ENCODE measurements at regions not wholly inside any gene's neighbourhood (a gene's known extent, or its start where the extent isn't known, plus 50 kb on each side); places are given as distances from the start of the nearest gene placed in this dataset.

- POLR2A ChIA-PET: no interaction called here
- no peaks in the 10 kb centered on the region for H3K4me1 ChIP-seq (ENCODE audit: control insufficient read depth, insufficient read depth, low read length)
- CTCF ChIA-PET: interaction anchor here (0.6 kb wide), 1 partner anchor 170 kb away, joined by 3 read pairs; no protein-coding TSS in a partner anchor
These were observed 78.9 kb downstream of the FAM170A start for GRCh38 chr5:119708076-119708790.

More at GRCh38 chr5:119708076-119708790, 78.9 kb downstream of the FAM170A start:
- TF ChIP-seq KLF17 (tag by site-specific recombination; IDR thresholded peaks at IDR 0.05): no peak
- no peak for TF ChIP-seq ZNF449 (tag by site-specific recombination; IDR thresholded peaks at IDR 0.05)
- no peak for TF ChIP-seq ZNF658 (tag by site-specific recombination; IDR thresholded peaks at IDR 0.05)
- TF ChIP-seq SETDB1 (IDR thresholded peaks at IDR 0.05; ENCODE audit: insufficient read length, low read length): no peak
- no peak for TF ChIP-seq ZNF2 (tag by site-specific recombination; IDR thresholded peaks at IDR 0.05)
- TF ChIP-seq ZBTB10 (tag by site-specific recombination; IDR thresholded peaks at IDR 0.05): no peak
- no peak for TF ChIP-seq YY1 (tag by site-specific recombination; IDR thresholded peaks at IDR 0.05)
- TF ChIP-seq ZBTB20 (tag by site-specific recombination; IDR thresholded peaks at IDR 0.05): no peak
- no peak for TF ChIP-seq ZNF280C (tag by site-specific recombination; IDR thresholded peaks at IDR 0.05)
- TF ChIP-seq ZNF16 (tag by site-specific recombination; IDR thresholded peaks at IDR 0.05; ENCODE audit: low read depth): no peak
- no peak for TF ChIP-seq GLI2 (tag by site-specific recombination; IDR thresholded peaks at IDR 0.05; ENCODE audit: borderline replicate concordance, low read depth)
- no peak for TF ChIP-seq ZNF513 (tag by site-specific recombination; IDR thresholded peaks at IDR 0.05)
- TF ChIP-seq ZNF777 (tag by site-specific recombination; IDR thresholded peaks at IDR 0.05; ENCODE audit: borderline replicate concordance): no peak
- no peak for TF ChIP-seq ZNF26 (tag by site-specific recombination; IDR thresholded peaks at IDR 0.05)
- no peak for TF ChIP-seq ZBTB11 (tag by site-specific recombination; conservative IDR thresholded peaks at IDR 0.05; ENCODE audit: low read depth)
- TF ChIP-seq ZNF548 (tag by site-specific recombination; IDR thresholded peaks at IDR 0.05): no peak
- no peak for TF ChIP-seq ZBTB1 (tag by site-specific recombination; IDR thresholded peaks at IDR 0.05)
- TF ChIP-seq ZNF423 (tag by site-specific recombination; IDR thresholded peaks at IDR 0.05): no peak
- no peaks in the 10 kb centered on the region for H3K36me3 ChIP-seq (ENCODE audit: control insufficient read depth in 2 of 2, insufficient read depth in 1 of 2, low read length in 2 of 2)
- no peaks in the 10 kb centered on the region for H3K9me3 ChIP-seq (ENCODE audit: control insufficient read depth, insufficient read depth, low read depth, low read length)
- no peak overlapping the region for H3K27ac ChIP-seq (ENCODE audit: extremely low read depth, low read depth, low read length)
- no peak overlapping the region for H3K4me3 ChIP-seq (ENCODE audit: low read depth, low read length)

Measured in HEK293 (cell line).